CD4-positive, alpha-beta T cell treated with Interferon gamma for 1 hour (primary cell): ENCODE measurements at regions not wholly inside any gene's neighbourhood (a gene's known extent, or its start where the extent isn't known, plus 50 kb on each side); places are given as distances from the start of the nearest gene placed in this dataset.
"Not testable (repeated sequence)": the region's sequence is repeated elsewhere in the genome, so short reads cannot be mapped to it uniquely, and the experiment has no call there.

Source experiments
- DNase-seq: peaks from one replicate; pipeline ENCODE4 v3.0.0-alpha.2; 2020

DNA sequence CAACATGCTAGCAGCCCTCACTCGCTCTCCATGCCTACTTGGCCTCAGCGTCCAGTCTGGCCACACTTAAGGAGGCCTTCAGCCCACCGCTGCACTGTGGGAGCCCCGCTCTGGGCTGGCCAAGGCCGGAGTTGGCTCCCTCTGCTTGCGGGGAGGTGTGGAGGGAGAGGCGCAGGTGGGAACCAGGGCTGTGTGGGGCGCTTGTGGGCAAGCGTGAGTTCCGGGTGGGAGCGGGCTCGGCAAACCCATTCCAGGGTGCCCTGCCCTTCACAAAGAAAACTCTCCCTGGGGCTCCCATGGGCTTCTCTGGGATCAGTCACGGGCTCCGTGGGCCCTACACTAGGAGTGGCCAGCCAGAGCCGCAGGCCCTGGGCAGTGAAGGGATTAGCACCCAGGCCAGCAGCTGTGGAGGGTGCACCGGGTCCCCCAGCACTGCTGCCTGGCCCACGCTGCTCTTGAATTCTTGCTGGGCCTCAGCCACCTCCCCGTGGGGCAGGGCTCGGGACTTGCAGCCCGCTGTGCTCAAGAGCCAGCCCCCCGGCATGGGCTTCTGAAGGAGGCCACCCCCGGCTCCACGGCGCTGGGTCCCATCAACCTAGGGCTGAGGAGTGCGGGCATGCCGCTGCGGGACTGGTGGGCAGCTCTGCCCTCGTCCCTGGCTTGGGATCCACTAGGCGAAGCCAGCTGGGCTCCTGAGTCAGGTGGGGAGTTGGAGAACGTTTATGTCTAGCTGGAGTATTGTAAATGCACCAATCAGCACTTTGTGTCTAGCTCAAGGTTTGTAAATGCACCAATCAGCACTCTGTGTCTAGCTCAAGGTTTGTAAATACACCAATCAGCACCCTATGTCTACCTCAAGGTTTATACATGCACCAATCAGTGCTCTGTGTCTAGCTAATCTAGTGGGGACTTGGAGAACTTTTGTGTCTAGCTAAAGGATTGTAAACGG is 273.6 kb upstream of the SULF2 start:
- DNase-seq = no peak

DNA sequence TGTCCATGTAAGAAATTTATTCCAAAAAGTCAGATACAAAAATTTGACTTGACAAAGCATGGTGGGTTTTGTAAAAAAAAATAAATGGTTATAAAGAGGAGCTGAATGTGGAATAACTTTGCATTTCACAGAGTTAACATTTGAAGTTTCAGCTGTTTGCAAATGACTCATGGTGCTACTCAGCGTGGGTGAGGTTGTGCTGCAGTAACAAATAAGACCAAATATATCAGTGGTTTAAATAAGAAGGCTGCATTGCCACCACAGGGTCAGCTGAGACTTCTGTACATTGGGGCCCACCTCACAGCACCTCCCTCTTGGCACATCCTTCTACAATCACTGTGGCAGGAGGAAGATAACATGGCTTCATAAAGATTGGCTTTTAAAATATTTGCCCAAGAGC is 272.5 kb upstream of the SULF2 start:
- DNase-seq = no peak

DNA sequence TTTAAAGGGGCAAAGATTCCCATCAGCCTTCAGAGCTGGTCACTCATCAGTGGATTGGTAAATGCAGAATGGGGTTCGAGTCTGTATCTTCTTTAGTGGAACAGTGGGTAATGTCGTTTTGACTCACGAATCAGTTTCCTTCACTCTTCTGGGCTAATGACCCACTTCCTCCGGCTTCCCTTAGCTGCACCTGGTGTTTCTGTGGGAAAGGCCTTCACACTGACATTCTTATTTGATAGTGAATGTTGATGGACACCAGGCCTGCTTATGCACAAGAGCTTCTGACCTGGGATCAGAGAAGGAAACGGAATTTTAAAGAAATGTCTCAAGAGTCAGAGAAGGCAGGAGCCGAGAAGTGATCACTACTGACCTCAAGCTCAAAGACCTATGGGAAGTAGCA is 272.0 kb upstream of the SULF2 start:
- DNase-seq = no peak

DNA sequence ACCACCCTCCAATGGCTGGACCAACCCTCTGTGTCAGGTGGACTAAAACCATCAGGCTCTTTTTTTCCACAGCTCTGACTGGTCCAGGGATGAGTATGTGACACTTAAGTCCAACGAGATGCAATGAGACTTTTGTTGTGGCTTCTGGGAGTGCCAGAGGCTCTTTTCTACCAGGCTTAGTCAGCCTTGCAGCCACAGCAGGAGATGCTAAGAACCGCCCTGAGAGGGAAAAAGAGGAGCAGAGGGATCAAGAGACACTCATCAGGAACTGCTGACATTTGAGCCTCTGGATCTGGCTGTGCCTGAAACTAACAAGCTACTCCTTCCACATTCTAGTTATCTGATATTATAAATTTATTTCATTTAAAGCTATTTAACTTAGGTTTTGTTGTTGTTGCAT is 270.9 kb upstream of the SULF2 start:
- DNase-seq = no peak

DNA sequence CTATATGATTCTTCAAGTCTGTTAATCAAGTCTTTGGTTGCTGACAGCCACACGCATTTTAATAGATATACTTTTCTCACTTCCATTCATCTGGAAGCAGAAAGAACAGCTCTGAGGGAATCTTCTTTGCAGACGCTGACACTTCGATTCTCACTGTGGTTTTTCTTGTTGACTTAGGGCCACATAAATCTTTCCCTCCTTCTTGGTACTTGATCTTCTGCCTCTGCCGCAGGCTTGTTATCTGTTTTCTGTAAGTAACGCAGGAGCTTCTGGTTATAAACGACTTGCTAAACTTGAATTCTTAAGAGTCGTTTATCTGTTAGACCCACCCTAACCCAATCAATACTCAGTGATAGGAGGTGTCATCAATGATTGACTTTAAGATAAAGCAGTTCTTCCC is 268.8 kb upstream of the SULF2 start:
- no peak for DNase-seq

DNA sequence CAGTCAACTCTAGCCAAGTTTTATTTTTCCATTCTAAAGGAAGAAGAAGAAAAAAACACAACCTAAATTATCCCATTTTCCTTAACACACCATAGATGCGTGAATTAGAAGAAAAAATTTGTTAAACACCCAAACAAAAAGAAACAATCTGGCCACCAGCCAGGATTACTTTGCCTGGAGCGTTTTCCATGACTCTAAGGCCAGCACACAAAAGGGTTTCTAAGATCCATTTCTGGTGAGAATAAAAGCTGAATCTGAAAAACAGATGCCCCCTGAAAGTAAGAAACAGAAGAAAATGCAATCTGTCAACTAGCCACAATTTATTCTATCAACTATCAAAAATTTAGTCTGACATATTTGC is 267.2 kb upstream of the SULF2 start:
- no peak for DNase-seq

DNA sequence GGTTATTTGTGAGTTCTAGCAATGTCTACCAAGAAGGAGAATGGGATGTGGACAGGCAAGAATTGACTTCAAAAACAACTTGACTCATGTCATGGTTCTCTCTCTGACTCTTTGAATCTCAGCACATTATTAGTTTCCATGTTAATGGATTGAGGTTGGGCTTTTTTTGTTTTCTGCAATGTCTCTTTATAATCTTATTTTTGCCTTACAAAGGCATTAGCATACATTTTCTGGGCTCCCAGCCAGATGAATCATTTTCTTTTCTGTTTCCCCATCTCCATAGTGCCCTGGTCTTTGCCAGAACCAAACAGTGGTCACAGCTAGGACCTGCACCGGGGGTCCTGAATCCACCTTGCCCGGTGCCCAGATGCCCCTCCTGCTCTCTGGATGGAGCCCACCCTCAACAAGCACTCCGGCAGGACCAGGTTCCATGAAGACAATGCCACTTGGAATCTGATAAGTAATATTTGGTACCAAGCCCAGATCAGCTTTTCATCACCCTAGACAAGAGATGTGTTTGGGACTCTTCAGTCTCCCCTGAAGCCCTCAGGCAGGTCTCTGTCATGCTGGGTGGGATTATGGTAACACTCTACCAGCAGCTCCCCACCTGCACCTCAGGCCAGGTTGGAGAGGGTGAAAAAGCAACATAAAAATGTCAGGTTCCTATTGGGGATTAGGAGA is 266.7 kb upstream of the SULF2 start:
- DNase-seq = no peak

DNA sequence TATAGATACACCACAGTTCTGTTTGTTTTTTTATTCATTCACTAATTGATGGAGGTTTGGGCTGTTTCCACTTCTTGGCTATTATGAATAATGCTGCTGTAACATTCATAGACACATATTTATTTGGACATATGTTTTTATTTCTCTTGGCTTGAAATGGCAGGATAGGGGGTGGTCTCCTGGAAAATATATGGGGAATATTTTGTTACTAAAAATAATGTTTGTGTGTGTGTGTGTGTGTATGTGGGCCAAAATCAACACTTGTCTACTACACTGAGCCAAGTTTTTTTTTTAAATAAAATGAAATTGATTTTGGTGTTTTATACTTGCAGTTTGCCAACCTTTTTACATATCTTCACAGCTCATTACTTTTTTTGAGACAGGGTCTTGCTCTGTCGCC is 264.4 kb upstream of the SULF2 start:
- no peak for DNase-seq

DNA sequence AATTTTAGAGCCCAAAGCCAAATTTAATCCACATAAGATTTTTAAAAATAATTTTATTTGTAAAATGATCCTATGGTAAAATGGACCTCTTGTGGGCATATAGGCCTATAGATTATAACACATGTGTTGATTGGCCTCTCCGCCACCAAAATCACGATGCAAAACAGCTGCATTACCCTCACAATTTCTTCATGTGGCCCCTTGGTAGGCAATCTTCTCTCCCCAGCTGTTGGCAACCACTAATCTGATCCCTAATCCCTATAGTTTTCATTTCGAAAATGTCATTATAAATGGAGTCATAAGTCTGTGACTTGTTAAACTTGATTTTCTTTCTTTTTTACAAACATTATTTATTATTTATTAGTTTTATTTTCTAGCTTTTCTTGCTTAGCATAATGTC is 263.9 kb upstream of the SULF2 start:
- DNase-seq = no peak

DNA sequence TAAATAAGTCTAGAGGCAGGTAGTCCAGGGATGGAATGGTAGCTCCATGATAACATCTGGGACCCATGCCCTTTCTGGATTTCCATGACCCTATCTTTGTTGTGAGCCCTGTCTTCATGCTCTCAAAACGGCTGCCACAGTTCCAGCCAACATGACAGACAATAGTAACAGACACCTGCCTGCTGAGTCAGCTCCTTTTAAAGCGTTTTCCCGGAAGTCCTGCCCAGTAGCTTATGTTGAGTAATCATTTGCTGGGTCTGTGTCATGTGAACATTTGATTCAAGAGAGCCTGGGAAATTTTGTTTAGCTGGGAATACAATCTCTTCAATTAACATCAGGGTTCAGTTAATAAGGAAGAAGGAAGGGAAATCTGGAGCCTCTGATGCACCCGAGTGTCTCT is 262.2 kb upstream of the SULF2 start:
- DNase-seq = no peak

DNA sequence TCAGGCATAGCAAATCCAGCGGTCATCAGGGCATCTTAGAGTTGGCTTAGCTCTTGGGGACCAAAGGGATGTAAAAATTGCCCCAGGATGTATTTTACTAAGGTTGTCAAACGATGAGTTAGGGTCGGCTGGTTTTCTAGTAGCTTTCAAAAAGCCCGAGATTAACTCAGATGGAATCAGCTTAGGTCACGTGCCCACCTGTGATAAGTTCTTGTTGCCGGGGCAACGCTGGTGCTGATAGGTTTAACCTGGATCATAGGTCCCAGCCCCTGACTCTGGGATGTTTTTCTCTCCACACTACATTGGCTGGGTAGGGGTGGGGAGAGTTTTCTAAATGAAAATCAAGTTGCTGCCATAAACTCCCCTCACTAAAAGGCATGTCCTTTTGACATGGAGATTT is 257.3 kb upstream of the SULF2 start:
- DNase-seq = no peak

DNA sequence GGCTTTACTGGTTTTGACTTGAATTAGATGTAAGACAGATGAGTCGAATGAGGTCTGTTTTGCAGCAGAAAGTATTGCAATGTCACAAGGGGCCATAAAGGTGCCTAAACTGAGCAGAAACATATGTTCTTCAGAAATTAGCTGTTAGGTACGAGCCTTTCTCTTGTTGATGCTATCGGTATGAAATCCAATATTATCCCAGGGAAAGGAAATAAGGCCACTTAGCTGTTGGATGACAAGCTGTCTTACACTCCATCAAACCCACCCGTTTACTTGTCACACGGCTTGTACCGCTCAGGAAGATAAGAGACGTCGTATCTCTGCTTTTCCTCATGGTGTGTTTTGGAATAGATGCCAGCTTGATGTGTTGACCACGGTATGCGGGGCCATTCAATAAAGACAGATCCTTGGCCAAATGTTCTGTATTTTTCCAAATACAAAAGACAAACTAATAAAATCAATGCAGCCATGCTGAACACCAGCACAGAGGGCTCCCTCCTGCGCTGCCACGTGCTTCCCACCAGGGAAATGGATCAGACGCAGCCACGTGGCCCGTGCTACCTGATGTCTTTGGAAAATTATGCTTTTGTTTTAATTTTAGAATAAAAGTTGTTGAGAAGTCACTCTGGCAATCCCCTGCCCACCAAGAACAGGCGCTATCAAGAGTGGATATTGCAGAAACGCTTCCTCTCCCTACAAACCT is 255.9 kb upstream of the SULF2 start:
- no peak for DNase-seq

DNA sequence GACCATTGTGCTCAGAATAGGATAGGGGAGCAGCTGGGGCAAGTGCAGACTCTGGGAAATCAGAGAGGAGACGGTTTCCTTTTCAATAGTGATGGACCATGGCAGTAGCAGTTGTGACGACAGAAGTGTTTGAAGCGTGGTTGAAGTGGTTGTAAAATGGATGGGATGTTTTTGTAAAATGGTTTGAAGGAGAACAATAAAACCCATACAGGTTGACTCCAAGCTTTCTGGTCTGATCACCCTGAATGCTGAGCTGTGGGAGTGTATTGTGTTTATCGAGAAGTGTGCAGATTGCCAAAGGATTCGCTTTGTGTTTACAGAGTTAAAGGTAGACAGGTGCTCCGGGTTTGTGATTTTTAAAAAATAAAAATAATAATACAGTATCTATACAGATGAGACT is 255.2 kb upstream of the SULF2 start:
- DNase-seq = no peak

DNA sequence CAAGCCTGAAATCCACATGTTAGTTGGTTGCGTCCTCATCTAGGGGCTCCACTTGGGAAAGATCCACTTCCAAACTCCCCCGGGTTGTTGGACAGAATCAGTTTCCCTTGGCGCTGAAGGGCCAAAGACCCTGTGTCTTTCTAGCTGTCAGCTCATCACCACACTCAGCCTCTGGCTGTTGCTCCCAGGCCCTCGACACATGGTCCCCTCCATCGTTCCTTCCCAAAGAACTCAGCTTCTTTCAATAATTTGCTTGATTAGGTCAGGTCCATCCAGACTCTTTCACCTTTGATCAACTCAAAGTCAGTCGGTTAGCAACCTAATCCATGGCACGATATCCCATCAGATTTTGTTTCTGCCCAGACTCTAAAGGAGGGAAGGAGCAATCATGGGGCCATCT is 254.8 kb upstream of the SULF2 start:
- no peak for DNase-seq

DNA sequence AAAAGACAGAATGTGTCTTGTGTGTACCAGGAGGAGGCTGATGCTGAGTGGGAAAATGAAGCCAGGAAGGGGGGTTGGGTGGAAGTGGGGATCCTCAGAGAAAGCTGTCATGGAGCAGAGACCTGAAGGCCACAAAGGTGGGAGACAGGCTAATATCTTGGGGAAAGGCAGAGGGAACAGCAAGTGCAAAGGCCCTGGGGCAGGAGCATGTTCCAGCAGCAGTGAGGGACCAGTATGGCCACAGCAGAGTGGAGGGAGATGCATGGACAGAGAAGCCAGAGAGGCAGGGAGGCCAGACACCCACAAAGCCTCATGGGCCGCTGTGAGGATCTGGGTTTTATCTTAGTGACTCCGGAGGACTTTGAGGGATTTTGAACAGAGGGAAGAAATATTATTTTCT is 254.2 kb upstream of the SULF2 start:
- DNase-seq = no peak

DNA sequence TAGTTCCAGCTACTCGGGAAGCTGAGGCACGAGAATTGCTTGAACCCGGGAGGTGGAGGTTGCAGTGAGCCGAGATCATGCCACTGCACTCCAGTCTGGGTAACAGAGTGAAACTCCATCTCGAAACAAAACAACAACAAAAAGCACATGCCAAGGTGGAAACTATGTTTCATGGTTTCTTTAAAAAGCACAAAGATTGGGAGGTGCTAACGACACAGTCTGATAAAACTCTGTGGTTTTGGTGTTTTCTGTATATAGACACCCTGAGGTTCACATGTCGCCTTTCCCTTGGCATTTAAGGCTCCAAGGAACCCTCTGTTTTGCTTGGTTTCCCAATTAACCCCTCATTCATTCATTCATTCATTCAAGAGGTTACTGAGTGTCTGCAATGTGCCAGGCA is 253.4 kb upstream of the SULF2 start:
- DNase-seq = no peak

DNA sequence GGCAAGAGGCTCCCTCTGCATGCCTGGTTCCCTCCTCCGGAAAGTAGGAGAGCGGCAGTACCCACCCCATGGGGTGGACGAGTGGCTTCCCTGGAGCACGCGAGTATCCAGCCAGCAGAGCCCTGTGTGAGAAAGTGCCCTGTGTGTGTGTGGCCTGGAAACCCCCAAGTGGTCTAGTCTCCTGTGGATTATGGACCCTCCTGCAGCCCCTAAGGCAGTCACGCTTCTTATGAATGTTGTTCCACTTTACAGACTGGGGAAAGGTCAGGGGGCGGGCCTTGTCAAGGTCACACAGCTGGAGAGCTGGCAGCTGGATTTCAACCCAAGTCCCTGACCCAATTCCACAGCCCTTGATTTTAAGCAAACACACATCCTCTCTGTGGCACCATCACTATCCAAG is 252.5 kb upstream of the SULF2 start:
- not testable (repeated sequence) for DNase-seq

DNA sequence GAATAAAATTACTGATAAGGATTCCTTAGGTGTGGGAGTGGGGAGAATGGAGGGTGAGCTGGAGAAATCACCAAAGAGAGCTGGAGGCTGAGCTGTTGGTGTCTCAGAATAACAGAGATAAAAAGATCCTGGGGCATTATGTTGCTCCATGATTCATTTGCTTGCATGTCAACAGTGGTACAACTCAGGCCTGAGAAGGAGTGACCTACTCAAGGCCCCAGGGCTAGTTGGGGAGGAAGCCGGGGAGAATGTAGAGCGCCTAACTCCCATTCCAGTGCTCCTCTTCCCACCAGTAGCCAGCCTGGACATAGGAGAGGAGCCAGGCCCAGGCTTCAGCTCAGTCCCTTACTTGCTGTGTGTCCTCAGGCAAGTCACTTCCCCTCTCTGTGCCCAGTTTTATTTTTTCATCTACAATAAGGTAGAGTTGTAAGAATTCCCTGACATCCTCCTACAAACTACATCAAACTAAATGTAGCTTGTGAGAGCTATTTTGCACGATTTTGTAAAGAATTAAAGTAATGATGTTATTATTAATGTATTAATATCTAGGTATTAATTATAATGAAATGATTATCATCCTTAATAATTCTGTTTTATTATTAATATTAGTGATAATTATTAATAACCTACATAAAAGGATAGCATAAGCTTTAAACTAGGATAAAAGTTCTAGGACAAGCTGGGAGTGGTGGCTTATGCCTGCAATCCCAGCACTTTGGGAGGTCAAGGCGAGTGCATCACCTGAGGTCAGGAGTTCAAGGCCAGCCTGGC is 250.9 kb upstream of the SULF2 start:
- DNase-seq = no peak

DNA sequence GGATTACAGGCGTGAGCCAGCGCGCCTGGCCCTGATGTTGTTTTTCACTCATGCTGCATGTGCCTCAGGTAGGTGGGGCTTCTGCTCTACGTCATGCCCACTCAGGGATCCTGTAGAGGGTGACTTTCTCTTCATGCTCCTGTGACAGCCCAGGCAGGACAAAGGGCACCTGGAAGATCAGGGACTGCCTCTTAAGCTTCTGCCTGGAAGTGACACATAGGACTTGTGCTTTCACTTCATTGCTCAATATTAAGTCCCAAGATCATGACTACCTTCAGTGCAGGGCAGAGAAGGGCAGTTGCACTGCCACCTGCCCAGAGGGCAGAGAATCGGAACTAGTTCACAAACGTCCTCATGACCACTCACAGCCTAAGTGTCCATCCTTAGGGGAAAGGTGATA is 249.5 kb upstream of the SULF2 start:
- no peak for DNase-seq

DNA sequence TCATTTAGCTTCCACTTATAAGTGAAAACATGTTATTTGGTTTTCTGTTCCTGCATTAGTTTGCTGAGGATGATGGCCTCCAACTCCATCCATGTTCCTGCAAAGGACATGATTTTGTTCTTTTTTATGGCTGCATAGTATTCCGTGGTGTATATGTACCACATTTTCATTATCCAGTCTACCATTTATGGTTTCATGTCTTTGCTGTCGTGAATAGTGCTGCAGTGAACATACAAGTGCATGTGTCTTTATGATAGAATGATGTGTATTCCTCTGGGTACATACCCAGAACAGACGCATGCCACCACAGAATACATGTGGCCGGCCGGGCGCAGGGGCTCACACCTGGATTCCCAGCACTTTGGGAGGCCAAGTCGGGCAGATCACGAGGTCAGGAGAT is 247.7 kb upstream of the SULF2 start:
- not testable (repeated sequence) for DNase-seq

DNA sequence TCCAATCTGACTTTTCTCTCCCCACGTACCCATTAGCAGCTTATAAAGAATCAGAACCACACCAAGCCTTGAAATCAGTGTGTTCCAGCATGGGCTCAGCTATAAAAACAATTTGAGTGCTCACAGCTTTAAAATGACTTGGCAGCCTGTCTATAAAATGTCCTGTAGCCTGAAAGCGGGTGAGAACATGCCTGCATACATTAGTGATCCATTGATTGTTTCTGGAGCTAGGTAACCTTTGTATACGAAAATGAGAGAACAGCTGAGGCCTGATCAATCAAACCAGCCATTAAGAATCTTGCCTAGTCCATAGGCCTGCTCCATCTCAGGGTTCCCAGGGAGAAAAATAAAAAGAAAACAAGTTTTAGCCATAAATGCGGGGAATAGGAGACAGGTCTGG is 245.8 kb upstream of the SULF2 start:
- DNase-seq = no peak

DNA sequence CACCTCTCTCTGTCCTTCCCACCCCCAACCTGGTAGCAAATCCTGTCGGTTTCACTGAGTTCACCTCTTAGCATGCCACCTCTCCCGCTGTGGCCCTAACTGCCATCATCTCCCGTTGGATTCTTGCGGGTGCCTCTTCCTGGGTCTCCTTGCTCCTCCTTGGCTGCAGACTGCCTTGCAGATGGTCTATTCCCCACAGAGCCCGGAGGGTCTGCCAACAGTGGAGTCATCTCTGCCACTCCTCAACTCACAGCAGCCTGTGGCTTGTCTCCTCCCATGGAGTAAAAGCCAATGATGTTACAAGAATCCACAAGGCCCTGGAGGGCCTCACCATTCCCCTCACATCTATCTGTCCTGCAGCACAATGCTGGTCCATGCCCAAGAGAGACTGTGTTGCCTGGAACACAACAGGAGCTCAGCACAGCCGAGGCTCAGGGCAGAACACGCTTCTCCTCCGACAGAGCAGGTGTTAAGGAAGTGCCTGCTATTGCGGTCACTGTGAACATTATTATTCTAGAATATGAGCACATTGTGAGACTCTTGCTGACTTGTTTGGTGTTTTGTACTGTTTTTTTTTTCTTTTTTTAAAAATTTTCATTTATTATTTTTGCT is 241.8 kb upstream of the SULF2 start:
- no peak for DNase-seq

DNA sequence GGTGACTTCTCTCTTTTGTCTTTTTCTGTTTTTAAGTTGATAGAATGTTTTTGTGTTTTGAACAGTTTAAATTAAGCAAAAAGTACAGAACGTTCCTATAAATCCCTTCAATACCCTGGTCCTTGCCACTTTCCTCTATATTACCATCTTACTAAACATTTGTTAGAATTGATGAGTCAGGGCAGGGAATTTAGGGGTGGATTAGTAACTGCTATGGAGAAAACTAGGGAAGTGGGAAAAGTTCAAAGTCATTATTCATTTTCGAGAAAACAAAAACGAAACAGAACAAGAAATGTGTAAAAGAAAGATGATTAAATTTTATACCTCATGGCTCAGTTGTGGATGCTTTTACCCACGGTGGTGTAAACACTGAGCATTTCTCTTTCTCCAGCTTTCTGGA is 240.4 kb upstream of the SULF2 start:
- DNase-seq = no peak
